ENCODE measurements at regions not wholly inside any gene's neighbourhood (a gene's known extent, or its start where the extent isn't known, plus 50 kb on each side); places are given as distances from the start of the nearest gene placed in this dataset.
"Not testable (repeated sequence)": the region's sequence is repeated elsewhere in the genome, so short reads cannot be mapped to it uniquely, and the experiment has no call there.

- DNase-seq (ENCODE audit: low read depth, low spot score): no peak
- POLR2A ChIA-PET: no interaction called here
- TF ChIP-seq CTCF (IDR thresholded peaks at IDR 0.05; ENCODE audit: insufficient read depth, low read length, missing control alignments): no peak
- CTCF ChIA-PET: no interaction called here
- no peak overlapping the region for H3K4me3 ChIP-seq (ENCODE audit: low read depth, low read length)
Measured at GRCh38 chr3:13141183-13141582, 68.0 kb upstream of the IQSEC1 start.

- ChIA-PET CTCF (no interaction called here), POLR2A (no interaction called here)
- H3K4me3 ChIP-seq (ENCODE audit: low read depth, low read length): no peak overlapping the region
- no peak for DNase-seq (ENCODE audit: low read depth, low spot score)
- TF ChIP-seq CTCF (IDR thresholded peaks at IDR 0.05; ENCODE audit: insufficient read depth, low read length, missing control alignments): no peak
Measured at GRCh38 chr3:13140596-13140995, 67.4 kb upstream of the IQSEC1 start.

GRCh38 chr3:13139471-13140065 is 66.3 kb upstream of the IQSEC1 start:
- DNase-seq (ENCODE audit: low read depth, low spot score): no peak
- no peak for TF ChIP-seq CTCF (IDR thresholded peaks at IDR 0.05; ENCODE audit: insufficient read depth, low read length, missing control alignments)
- H3K4me3 ChIP-seq (ENCODE audit: low read depth, low read length): no peak overlapping the region
- POLR2A ChIA-PET: no interaction called here
- CTCF ChIA-PET: interaction anchor here (1.4 kb wide), 1 partner anchor 48 kb away, joined by 3 read pairs; no protein-coding TSS in a partner anchor

GRCh38 chr3:13138833-13139145 is 65.6 kb upstream of the IQSEC1 start:
- no peak for TF ChIP-seq CTCF (IDR thresholded peaks at IDR 0.05; ENCODE audit: insufficient read depth, low read length, missing control alignments)
- no peak for DNase-seq (ENCODE audit: low read depth, low spot score)
- no peak overlapping the region for H3K4me3 ChIP-seq (ENCODE audit: low read depth, low read length)
- ChIA-PET CTCF (interaction anchor here (1.4 kb wide), 1 partner anchor 47 kb away, joined by 3 read pairs; no protein-coding TSS in a partner anchor), POLR2A (no interaction called here)

GRCh38 chr3:13137941-13138832 is 65.0 kb upstream of the IQSEC1 start:
- no peak for DNase-seq (ENCODE audit: low read depth, low spot score)
- CTCF ChIA-PET: interaction anchor here (1.4 kb wide), 1 partner anchor 46 kb away, joined by 3 read pairs; no protein-coding TSS in a partner anchor
- no peak for TF ChIP-seq CTCF (IDR thresholded peaks at IDR 0.05; ENCODE audit: insufficient read depth, low read length, missing control alignments)
- POLR2A ChIA-PET: no interaction called here
- H3K4me3 ChIP-seq (ENCODE audit: low read depth, low read length): no peak overlapping the region

GRCh38 chr3:13136848-13137247 is 63.6 kb upstream of the IQSEC1 start:
- CTCF ChIA-PET, POLR2A ChIA-PET: not testable (repeated sequence)

More at GRCh38 chr3:13136848-13137247, 63.6 kb upstream of the IQSEC1 start:
- not testable (repeated sequence) for H3K4me3 ChIP-seq (ENCODE audit: low read depth, low read length); DNase-seq (ENCODE audit: low read depth, low spot score)
